ENCODE measurements at regions not wholly inside any gene's neighbourhood (a gene's known extent, or its start where the extent isn't known, plus 50 kb on each side); places are given as distances from the start of the nearest gene placed in this dataset.

DNA sequence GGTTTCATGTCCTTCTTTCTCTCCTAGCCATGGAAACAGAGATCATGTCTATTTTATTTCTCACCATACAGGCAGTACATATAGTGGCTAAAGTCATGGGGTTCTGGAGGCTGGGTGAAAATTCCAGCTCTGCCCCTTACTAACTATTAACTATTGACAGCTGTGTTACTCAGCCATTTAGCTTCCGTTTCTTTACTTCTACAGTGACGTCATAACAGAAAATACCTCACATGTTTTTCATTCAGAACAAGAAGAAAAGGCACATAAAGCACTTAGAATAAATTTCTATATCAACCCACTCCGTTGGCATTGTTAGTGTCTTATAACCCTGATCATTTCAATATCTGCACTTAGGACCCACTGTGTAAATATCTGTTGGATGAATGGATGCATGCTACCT is 1506.9 kb upstream of the TMEM132C start:
- no peak for DNase-seq (ENCODE audit: low read depth)
- Histone ChIP-seq H3K27me3 (ENCODE audit: control insufficient read depth, insufficient read depth, low read length) (no peaks in the 10 kb centered on the region), H3K4me3 (ENCODE audit: low read depth, low read length) (no peak overlapping the region), H3K36me3 (ENCODE audit: control insufficient read depth, insufficient read depth, low read length) (no peaks in the 10 kb centered on the region)
- no peak for TF ChIP-seq CTCF (IDR thresholded peaks at IDR 0.05; ENCODE audit: insufficient read depth, low read depth, low read length)
- CTCF ChIA-PET: interaction anchor here (1.3 to 4.4 kb wide), 2 partner anchors 9 to 11 kb away, joined by 4 to 21 read pairs; no protein-coding TSS in a partner anchor
- POLR2A ChIA-PET: no interaction called here

- ChIA-PET POLR2A (no interaction called here), CTCF (no interaction called here)
- TF ChIP-seq CTCF (IDR thresholded peaks at IDR 0.05; ENCODE audit: insufficient read depth, low read depth, low read length): no peak
- H3K36me3 ChIP-seq (ENCODE audit: control insufficient read depth, insufficient read depth, low read length): no peaks in the 10 kb centered on the region
- no peaks in the 10 kb centered on the region for H3K27me3 ChIP-seq (ENCODE audit: control insufficient read depth, insufficient read depth, low read length)
- no peak overlapping the region for H3K4me3 ChIP-seq (ENCODE audit: low read depth, low read length)
- DNase-seq (ENCODE audit: low read depth): no peak
Observed at GRCh38 chr12:126761420-126761819, 1505.5 kb upstream of the TMEM132C start.

DNA sequence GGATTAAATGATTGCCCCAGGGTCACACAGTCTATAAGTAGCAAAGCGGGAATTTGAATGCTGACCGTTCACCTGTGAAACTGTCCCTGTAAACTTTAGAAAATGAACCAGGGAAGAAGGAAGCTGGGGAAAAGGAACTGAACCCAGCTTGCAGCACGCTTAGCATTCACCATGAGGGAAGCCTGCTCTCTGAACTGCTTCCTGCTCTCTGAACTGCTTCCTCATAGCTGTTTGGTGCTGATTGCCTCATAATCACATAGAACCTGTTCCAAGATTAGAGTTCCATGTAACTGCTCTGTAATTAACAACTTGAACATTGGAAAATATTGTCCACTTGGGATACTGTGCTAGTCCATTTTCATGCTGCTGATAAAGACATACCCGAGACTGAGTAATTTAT is 1504.8 kb upstream of the TMEM132C start:
- POLR2A ChIA-PET: no interaction called here
- TF ChIP-seq CTCF (IDR thresholded peaks at IDR 0.05; ENCODE audit: insufficient read depth, low read depth, low read length): no peak
- no peaks in the 10 kb centered on the region for H3K36me3 ChIP-seq (ENCODE audit: control insufficient read depth, insufficient read depth, low read length)
- no peak overlapping the region for H3K4me3 ChIP-seq (ENCODE audit: low read depth, low read length)
- no peak for DNase-seq (ENCODE audit: low read depth)
- CTCF ChIA-PET: no interaction called here
- no peaks in the 10 kb centered on the region for H3K27me3 ChIP-seq (ENCODE audit: control insufficient read depth, insufficient read depth, low read length)

DNA sequence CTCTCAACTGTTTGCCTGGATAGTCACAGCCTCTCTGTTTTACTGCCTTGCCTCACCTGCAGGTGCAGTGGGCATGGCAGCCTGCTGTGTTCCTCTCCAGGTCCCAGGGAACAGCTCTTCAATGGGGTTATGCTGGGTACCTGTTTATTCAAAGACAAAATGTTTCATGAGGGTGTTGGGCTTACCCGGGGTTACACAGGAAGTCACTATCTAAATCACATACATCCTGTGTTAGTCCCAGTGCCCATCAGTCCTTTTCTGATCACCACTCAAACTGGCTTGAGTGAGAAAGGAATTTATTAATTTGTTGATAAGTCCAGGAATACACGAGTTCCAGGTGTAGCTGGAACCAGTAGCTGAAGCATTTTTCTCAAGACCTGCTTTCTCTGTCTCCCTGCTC is 1503.6 kb upstream of the TMEM132C start:
- no peaks in the 10 kb centered on the region for H3K27me3 ChIP-seq (ENCODE audit: control insufficient read depth, insufficient read depth, low read length)
- H3K4me3 ChIP-seq (ENCODE audit: low read depth, low read length): no peak overlapping the region
- ChIA-PET CTCF (no interaction called here), POLR2A (no interaction called here)
- TF ChIP-seq CTCF (IDR thresholded peaks at IDR 0.05; ENCODE audit: insufficient read depth, low read depth, low read length): no peak
- H3K36me3 ChIP-seq (ENCODE audit: control insufficient read depth, insufficient read depth, low read length): no peaks in the 10 kb centered on the region
- no peak for DNase-seq (ENCODE audit: low read depth)

DNA sequence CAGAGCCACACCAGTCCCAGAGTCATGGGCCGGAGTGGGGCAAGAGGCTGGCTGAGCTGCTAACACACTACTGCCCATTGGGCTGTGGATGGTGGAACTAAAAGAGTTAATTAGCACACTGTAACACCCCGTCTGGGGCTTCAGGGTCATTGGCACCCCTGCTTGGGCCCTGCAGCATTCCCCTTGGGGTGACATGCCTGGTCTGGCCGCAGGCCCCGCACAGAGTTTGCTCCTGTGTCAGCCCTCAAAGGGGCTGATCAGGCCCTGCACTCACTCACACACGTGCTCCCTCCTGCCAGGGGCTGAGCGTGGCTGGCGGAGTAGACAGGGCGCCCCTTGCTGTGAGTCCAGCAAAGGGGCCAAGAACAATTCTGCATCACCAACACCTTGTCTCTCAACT is 1499.6 kb upstream of the TMEM132C start:
- H3K4me3 ChIP-seq (ENCODE audit: low read depth, low read length): no peak overlapping the region
- ChIA-PET CTCF (no interaction called here), POLR2A (no interaction called here)
- no peaks in the 10 kb centered on the region for H3K27me3 ChIP-seq (ENCODE audit: control insufficient read depth, insufficient read depth, low read length)
- DNase-seq (ENCODE audit: low read depth): no peak
- TF ChIP-seq CTCF (IDR thresholded peaks at IDR 0.05; ENCODE audit: insufficient read depth, low read depth, low read length): no peak
- no peaks in the 10 kb centered on the region for H3K36me3 ChIP-seq (ENCODE audit: control insufficient read depth, insufficient read depth, low read length)
